SU-DHL-6 (cell line): ENCODE measurements at regions not wholly inside any gene's neighbourhood (a gene's known extent, or its start where the extent isn't known, plus 50 kb on each side); places are given as distances from the start of the nearest gene placed in this dataset.

Source experiments
- EZH2phosphoT487 ChIP-seq: fragments of 200-600 bp; sonication (generic), shearing (Covaris generic); conservative IDR thresholded peaks from 2 replicates; pipeline ENCODE4 v1.6.1; 2018; ENCODE audit warnings: mild to moderate bottlenecking, antibody characterized with exemption, low read length, moderate library complexity, mixed read lengths
- TF ChIP-seq, protein P1 (sequence below): fragments of 200-600 bp; sonication (generic); IDR thresholded peaks from one replicate; pipeline ENCODE4 v1.5.1; 2017; ENCODE audit warnings: antibody characterized with exemption, mild to moderate bottlenecking, low read length, moderate library complexity; ENCODE audit not compliant: insufficient read depth, poor library complexity, severe bottlenecking

DNA sequence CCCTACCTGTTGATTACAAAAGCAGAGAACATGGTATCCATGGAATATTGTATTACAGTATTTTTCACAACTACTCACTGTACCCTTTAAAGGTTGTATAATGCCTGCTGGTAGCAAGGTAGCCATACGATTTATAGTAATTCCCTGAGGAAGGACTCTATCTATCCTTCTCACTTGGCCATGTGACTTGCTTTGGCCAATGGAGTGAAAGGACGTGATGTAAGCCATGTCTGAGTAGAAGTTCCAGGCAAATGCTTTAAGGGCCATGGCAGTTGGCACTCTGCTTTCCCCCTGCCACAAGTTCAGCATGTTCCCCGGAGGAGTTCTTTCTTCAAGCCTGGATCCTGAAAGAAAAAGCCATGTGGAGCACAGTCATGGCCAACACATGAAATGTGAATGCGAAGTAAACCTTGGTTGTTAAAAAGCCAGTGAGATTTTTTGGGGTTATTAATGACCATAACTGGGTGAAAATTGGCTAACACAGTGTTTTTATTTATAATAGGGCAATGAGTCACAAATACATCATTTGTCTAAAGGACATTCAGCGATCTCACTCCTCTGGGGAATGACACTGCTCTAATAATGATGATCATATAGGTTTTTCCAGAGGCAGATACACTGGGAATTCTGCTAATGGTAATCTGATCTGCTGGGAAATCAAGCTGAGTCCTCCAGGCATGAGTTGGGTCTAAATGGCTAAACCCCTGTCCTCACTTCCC is 67.4 kb upstream of the SLC38A2 start:
- TF ChIP-seq, protein P1, sequence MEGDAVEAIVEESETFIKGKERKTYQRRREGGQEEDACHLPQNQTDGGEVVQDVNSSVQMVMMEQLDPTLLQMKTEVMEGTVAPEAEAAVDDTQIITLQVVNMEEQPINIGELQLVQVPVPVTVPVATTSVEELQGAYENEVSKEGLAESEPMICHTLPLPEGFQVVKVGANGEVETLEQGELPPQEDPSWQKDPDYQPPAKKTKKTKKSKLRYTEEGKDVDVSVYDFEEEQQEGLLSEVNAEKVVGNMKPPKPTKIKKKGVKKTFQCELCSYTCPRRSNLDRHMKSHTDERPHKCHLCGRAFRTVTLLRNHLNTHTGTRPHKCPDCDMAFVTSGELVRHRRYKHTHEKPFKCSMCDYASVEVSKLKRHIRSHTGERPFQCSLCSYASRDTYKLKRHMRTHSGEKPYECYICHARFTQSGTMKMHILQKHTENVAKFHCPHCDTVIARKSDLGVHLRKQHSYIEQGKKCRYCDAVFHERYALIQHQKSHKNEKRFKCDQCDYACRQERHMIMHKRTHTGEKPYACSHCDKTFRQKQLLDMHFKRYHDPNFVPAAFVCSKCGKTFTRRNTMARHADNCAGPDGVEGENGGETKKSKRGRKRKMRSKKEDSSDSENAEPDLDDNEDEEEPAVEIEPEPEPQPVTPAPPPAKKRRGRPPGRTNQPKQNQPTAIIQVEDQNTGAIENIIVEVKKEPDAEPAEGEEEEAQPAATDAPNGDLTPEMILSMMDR = no peak
- no peak for TF ChIP-seq EZH2phosphoT487
